ENCODE measurements at regions not wholly inside any gene's neighbourhood (a gene's known extent, or its start where the extent isn't known, plus 50 kb on each side); places are given as distances from the start of the nearest gene placed in this dataset.

- TF ChIP-seq CTCF (IDR thresholded peaks at IDR 0.05) (no peak), POLR2A (IDR thresholded peaks at IDR 0.05) (no peak)
These were observed 391.2 kb downstream of the STK39 start for GRCh38 chr2:167856190-167856589.

Data from lower leg skin (tissue), 3 donors.